Suprapubic skin (tissue), 4 donors: ENCODE measurements at regions not wholly inside any gene's neighbourhood (a gene's known extent, or its start where the extent isn't known, plus 50 kb on each side); places are given as distances from the start of the nearest gene placed in this dataset.

Experiments used
- CTCF ChIP-seq, 2 donors: fragments of 200-600 bp in 1 of 2; fragments of 450-650 bp in 1 of 2; sonication (generic) in 1 of 2; IDR thresholded peaks; one replicate each; pipeline ENCODE4 v1.5.1; 2016 to 2019; ENCODE audit warnings: antibody characterized with exemption in 2 of 2, mild to moderate bottlenecking in 1 of 2, moderate library complexity in 1 of 2
- EP300 ChIP-seq: sonication (generic); formaldehyde crosslinking; IDR thresholded peaks from one replicate; pipeline ENCODE4 v1.6.1; 2017; ENCODE audit warnings: antibody characterized with exemption
- POLR2AphosphoS5 ChIP-seq, 3 donors: sonication (generic); formaldehyde crosslinking; IDR thresholded peaks; one replicate each; pipeline ENCODE4 v1.6.1; 2017; ENCODE audit warnings: antibody characterized with exemption in 3 of 3

DNA sequence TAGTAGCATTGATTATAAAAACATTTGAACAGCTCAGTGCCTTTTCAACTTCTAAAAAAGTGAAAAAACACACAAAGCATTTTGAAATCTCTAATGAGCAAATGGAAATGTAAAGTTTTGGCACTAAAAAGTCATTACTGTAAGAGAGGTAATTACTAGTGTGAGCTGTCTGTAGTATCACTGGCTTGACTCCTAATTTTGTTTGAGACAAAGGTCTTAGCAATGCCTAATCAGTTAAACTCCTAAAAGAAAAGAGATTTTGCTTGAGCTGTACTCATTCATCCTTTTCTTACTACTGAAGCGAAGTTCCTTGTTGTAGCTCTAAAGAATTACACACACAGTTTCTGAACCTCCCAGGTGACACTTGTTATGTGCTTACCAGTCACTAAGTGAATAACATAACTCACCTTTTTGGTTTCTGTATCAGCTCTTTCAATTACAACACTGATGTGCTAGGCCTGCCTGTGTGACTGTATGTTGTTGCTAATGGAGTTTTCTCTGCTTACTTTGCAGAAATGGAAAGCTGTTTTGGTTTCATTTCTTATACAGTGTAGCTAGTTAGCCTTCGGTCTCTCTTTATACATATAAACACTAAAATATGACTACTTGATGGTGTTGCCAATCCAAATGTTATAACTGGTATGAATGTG is 924.4 kb upstream of the TENM4 start:
- no peak for TF ChIP-seq CTCF (IDR thresholded peaks at IDR 0.05)
- no peak for TF ChIP-seq POLR2AphosphoS5 (IDR thresholded peaks at IDR 0.05)
- TF ChIP-seq EP300 = no peak
